ENCODE measurements at regions not wholly inside any gene's neighbourhood (a gene's known extent, or its start where the extent isn't known, plus 50 kb on each side); places are given as distances from the start of the nearest gene placed in this dataset.

GRCh38 chr22:49215840-49216239, 611.8 kb downstream of the BRD1 start:
- DNase-seq = no peak

GRCh38 chr22:49214976-49215375, 612.7 kb downstream of the BRD1 start:
- DNase-seq = no peak

- no peak for DNase-seq
Measured at GRCh38 chr22:49213731-49214352, 613.8 kb downstream of the BRD1 start.

- no peak for DNase-seq
Measured at GRCh38 chr22:49212466-49212865, 615.2 kb downstream of the BRD1 start.

GRCh38 chr22:49212002-49212401, 615.7 kb downstream of the BRD1 start:
- no peak for DNase-seq

GRCh38 chr22:49211176-49211575, 616.5 kb downstream of the BRD1 start:
- no peak for DNase-seq

- DNase-seq = no peak
Measured at GRCh38 chr22:49210606-49211005, 617.1 kb downstream of the BRD1 start.

- no peak for DNase-seq
Measured at GRCh38 chr22:49209452-49210195, 618.0 kb downstream of the BRD1 start.

- no peak for DNase-seq
Measured at GRCh38 chr22:49208768-49209252, 618.9 kb downstream of the BRD1 start.

- DNase-seq = no peak
Measured at GRCh38 chr22:49208004-49208402, 619.7 kb downstream of the BRD1 start.

GRCh38 chr22:49207008-49208003, 620.4 kb downstream of the BRD1 start:
- no peak for DNase-seq

GRCh38 chr22:49206281-49206680, 621.4 kb downstream of the BRD1 start:
- no peak for DNase-seq

- no peak for DNase-seq
Measured at GRCh38 chr22:49205483-49205800, 622.2 kb downstream of the BRD1 start.

- DNase-seq = no peak
Measured at GRCh38 chr22:49204599-49205482, 622.8 kb downstream of the BRD1 start.

- no peak for DNase-seq
Measured at GRCh38 chr22:49203859-49204598, 623.6 kb downstream of the BRD1 start.

- DNase-seq = no peak
Measured at GRCh38 chr22:49203091-49203858, 624.4 kb downstream of the BRD1 start.

GRCh38 chr22:49202226-49202625, 625.4 kb downstream of the BRD1 start:
- no peak for DNase-seq

- DNase-seq = no peak
Measured at GRCh38 chr22:49201046-49201970, 626.4 kb downstream of the BRD1 start.

- no peak for DNase-seq
Measured at GRCh38 chr22:49199224-49199623, 628.4 kb downstream of the BRD1 start.

GRCh38 chr22:49198705-49199084, 629.0 kb downstream of the BRD1 start:
- DNase-seq = no peak
